ENCODE measurements at regions not wholly inside any gene's neighbourhood (a gene's known extent, or its start where the extent isn't known, plus 50 kb on each side); places are given as distances from the start of the nearest gene placed in this dataset.

GRCh38 chr10:88122576-88122975, 259.2 kb downstream of the PTEN start:
- TF ChIP-seq CTCF (IDR thresholded peaks at IDR 0.05; ENCODE audit: low read depth, low read length) (no peak), EZH2phosphoT487 (IDR thresholded peaks at IDR 0.05; ENCODE audit: low read depth) (no peak)
